ENCODE measurements at regions not wholly inside any gene's neighbourhood (a gene's known extent, or its start where the extent isn't known, plus 50 kb on each side); places are given as distances from the start of the nearest gene placed in this dataset.

DNA sequence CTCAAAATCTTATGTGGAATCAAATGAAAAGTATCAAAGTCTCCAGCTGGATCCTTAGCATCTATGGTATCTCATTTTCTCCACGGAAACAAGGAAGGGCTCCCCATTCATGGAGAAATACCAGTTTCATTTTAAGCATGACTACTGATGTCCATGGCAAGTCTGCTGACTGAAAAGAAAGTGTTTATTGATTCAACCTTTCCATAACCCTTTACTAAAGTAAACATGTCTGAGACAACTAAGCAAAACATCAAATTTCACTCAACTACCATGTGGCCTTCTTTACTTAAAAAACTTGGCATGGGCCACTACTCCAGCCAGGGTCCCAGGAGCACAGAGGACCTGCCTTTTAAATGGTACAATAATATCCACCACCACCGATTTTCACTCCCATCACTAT is 928.0 kb upstream of the SOX9 start:
- TF ChIP-seq POLR2AphosphoS5 (IDR thresholded peaks at IDR 0.05; ENCODE audit: low read depth) (no peak), CTCF (IDR thresholded peaks at IDR 0.05; ENCODE audit: insufficient read depth, low read length) (no peak), GABPA (IDR thresholded peaks at IDR 0.05; ENCODE audit: low read depth) (no peak)

Measured in HL-60 (cell line).